ENCODE measurements at regions not wholly inside any gene's neighbourhood (a gene's known extent, or its start where the extent isn't known, plus 50 kb on each side); places are given as distances from the start of the nearest gene placed in this dataset.
"Not testable (repeated sequence)": the region's sequence is repeated elsewhere in the genome, so short reads cannot be mapped to it uniquely, and the experiment has no call there.

DNA sequence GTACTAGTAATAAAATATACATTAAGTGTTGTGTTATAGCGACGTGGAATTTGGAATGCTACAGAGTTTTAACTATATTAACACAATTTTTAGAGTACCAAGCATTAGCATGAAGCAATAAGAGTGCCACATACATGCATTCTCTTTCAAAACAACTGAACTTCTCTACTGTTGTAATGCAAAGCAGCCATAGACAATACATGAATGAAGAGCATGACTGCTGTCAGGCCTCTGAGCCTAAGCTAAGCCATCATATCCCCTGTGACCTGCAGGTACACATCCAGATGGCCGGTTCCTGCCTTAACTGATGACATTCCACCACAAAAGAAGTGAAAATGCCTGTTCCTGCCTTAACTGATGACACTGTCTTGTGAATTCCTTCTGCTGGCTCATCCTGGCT lies 216.2 kb upstream of the ANXA10 start:
- not testable (repeated sequence) for TF ChIP-seq POLR2A (IDR thresholded peaks at IDR 0.05; ENCODE audit: low read depth, low read length); PAX5 (IDR thresholded peaks at IDR 0.05; ENCODE audit: insufficient read depth, low read length, severe bottlenecking); TAF1 (IDR thresholded peaks at IDR 0.05; ENCODE audit: low read depth, low read length); POLR2AphosphoS5 (IDR thresholded peaks at IDR 0.05; ENCODE audit: low read depth, low read length); SPI1 (IDR thresholded peaks at IDR 0.05; ENCODE audit: low read depth, low read length)

Measured in GM12891 (cell line).